PC-9 (cell line): ENCODE measurements at regions not wholly inside any gene's neighbourhood (a gene's known extent, or its start where the extent isn't known, plus 50 kb on each side); places are given as distances from the start of the nearest gene placed in this dataset.

ENCODE experiments used
- BruUV-seq: library from RNA; stranded (reverse); fragments of 400-500 nt; replicated peaks from 2 replicates; lab custom pipeline; 2021; lab: Mats Ljungman, UMichigan
- CTCF ChIA-PET: fragments of 300-600 bp; sonication (Branson Sonifier 250); formaldehyde crosslinking; loops from one replicate; lab custom pipeline; 2022; ENCODE audit warnings: antibody characterized with exemption; lab: Charles Lee
- POLR2A ChIA-PET: fragments of 300-600 bp; sonication (Branson Sonifier 250); formaldehyde crosslinking; loops from one replicate; lab custom pipeline; 2022; ENCODE audit warnings: antibody characterized with exemption; ENCODE audit not compliant: unreplicated experiment; lab: Charles Lee
- DNase-seq, 2 experiments: peaks; one replicate each; pipeline versions ENCODE4 v3.0.0 to v3.0.0-alpha.2; 2015 to 2022; ENCODE audit warnings: mixed read lengths in 1 of 2
- H2AFZ ChIP-seq: fragments of 200-600 bp; sonication (generic); 2 replicates; pipeline ENCODE4 v1.8.1; 2017; ENCODE audit warnings: antibody characterized with exemption
- H3F3A ChIP-seq: fragments of 200-600 bp; sonication (generic); 2 replicates; pipeline ENCODE4 v1.8.1; 2017; ENCODE audit warnings: antibody characterized with exemption, mild to moderate bottlenecking, low read depth; ENCODE audit not compliant: insufficient read depth
- H3K27ac ChIP-seq: fragments of 200-600 bp; sonication (generic); 2 replicates; pipeline ENCODE4 v1.6.1; 2016; ENCODE audit warnings: mixed run types
- H3K27me3 ChIP-seq: fragments of 200-600 bp; sonication (generic); 2 replicates; pipeline ENCODE4 v1.6.1; 2016; ENCODE audit warnings: low read depth, mixed run types; ENCODE audit not compliant: insufficient read depth
- H3K36me3 ChIP-seq: fragments of 200-600 bp; sonication (generic); 2 replicates; pipeline ENCODE4 v1.6.1; 2016; ENCODE audit warnings: low read depth, mixed run types
- H3K4me1 ChIP-seq: fragments of 200-600 bp; sonication (generic); replicated peaks from 2 replicates; pipeline ENCODE4 v1.6.1; 2016; ENCODE audit warnings: mixed run types; ENCODE audit not compliant: insufficient read depth
- H3K4me2 ChIP-seq: fragments of 200-600 bp; sonication (generic); 2 replicates; pipeline ENCODE4 v1.6.1; 2017; ENCODE audit warnings: mixed run types
- H3K4me3 ChIP-seq: fragments of 200-600 bp; sonication (generic); 2 replicates; pipeline ENCODE4 v1.6.1; 2016; ENCODE audit warnings: mixed run types
- H3K79me2 ChIP-seq: fragments of 200-600 bp; sonication (generic); 2 replicates; pipeline ENCODE4 v1.6.1; 2017; ENCODE audit warnings: low read depth, mixed run types
- H3K9me2 ChIP-seq: fragments of 200-600 bp; sonication (generic); 2 replicates; pipeline ENCODE4 v1.8.1; 2017; ENCODE audit warnings: mild to moderate bottlenecking; ENCODE audit not compliant: insufficient read depth
- H3K9me3 ChIP-seq: fragments of 200-600 bp; sonication (generic); 2 replicates; pipeline ENCODE4 v1.8.1; 2016; ENCODE audit warnings: low read depth; ENCODE audit not compliant: insufficient read depth
- H4K20me1 ChIP-seq: fragments of 200-600 bp; sonication (generic); 2 replicates; pipeline ENCODE4 v1.8.1; 2017; ENCODE audit not compliant: insufficient read depth
- CTCF ChIP-seq: fragments of 200-600 bp; sonication (generic); conservative IDR thresholded peaks from 2 replicates; pipeline ENCODE4 v1.6.1; 2017; ENCODE audit warnings: mixed run types, antibody characterized with exemption, mild to moderate bottlenecking, moderate library complexity
- EZH2 ChIP-seq: fragments of 200-600 bp; sonication (generic); IDR thresholded peaks from 2 replicates; pipeline ENCODE4 v1.8.0; 2017; ENCODE audit warnings: antibody characterized with exemption, low read depth
- intact Hi-C: fragments of 100-400 bp; cut with micrococcal nuclease; formaldehyde crosslinking; loops from one replicate; pipeline ENCODE4 v1.10.0; 2022; ENCODE audit not compliant: unreplicated experiment

GRCh38 chr7:91801331-91801983 is 79.0 kb downstream of the MTERF1 start:
- no peak for DNase-seq
- Histone ChIP-seq H2AFZ (no peak overlapping the region), H3K9me2 (no peaks in the 10 kb centered on the region; the same call in 1 of the 2 replicates), H3K36me3 (no peaks in the 10 kb centered on the region), H3K9me3 (no peaks in the 10 kb centered on the region), H3K4me2 (no peak overlapping the region), H3K79me2 (no peaks in the 10 kb centered on the region), H3K4me3 (no peak overlapping the region), H3K27me3 (no peaks in the 10 kb centered on the region), H3K4me1 (no peaks in the 10 kb centered on the region), H4K20me1 (no peaks in the 10 kb centered on the region), H3F3A (no peaks in the 10 kb centered on the region), H3K27ac (no peak overlapping the region)
- TF ChIP-seq EZH2 (no peak), CTCF (no peak)
- no TSS peak for BruUV-seq
- CTCF ChIA-PET = no interaction called here
- intact Hi-C loops = no loop called here
- POLR2A ChIA-PET = no interaction called here

GRCh38 chr7:91811236-91811635 is 69.3 kb downstream of the MTERF1 start:
- H3K27me3 ChIP-seq = no peaks in the 10 kb centered on the region
- no peaks in the 10 kb centered on the region for H3K36me3 ChIP-seq
- no peaks in the 10 kb centered on the region for H3F3A ChIP-seq
- TF ChIP-seq EZH2 (no peak), CTCF (no peak)
- POLR2A ChIA-PET = no interaction called here
- CTCF ChIA-PET = no interaction called here
- no TSS peak for BruUV-seq
- no peak overlapping the region for H3K4me3 ChIP-seq
- no peak overlapping the region for H3K27ac ChIP-seq
- no peak overlapping the region for H3K4me2 ChIP-seq
- H3K9me2 ChIP-seq = no peaks in the 10 kb centered on the region
- intact Hi-C loops = no loop called here
- no peak overlapping the region for H2AFZ ChIP-seq
- DNase-seq = no peak
- no peaks in the 10 kb centered on the region for H4K20me1 ChIP-seq
- no peaks in the 10 kb centered on the region for H3K79me2 ChIP-seq
- H3K9me3 ChIP-seq = no peaks in the 10 kb centered on the region
- no peaks in the 10 kb centered on the region for H3K4me1 ChIP-seq

GRCh38 chr7:91811641-91812040 is 68.9 kb downstream of the MTERF1 start:
- Histone ChIP-seq H2AFZ (no peak overlapping the region), H3K9me3 (no peaks in the 10 kb centered on the region), H3K27ac (no peak overlapping the region), H3F3A (no peaks in the 10 kb centered on the region), H3K4me1 (no peaks in the 10 kb centered on the region), H3K36me3 (no peaks in the 10 kb centered on the region), H3K9me2 (no peaks in the 10 kb centered on the region), H3K4me3 (no peak overlapping the region), H4K20me1 (no peaks in the 10 kb centered on the region), H3K79me2 (no peaks in the 10 kb centered on the region), H3K27me3 (no peaks in the 10 kb centered on the region), H3K4me2 (no peak overlapping the region)
- CTCF ChIA-PET = no interaction called here
- BruUV-seq = no TSS peak
- POLR2A ChIA-PET = no interaction called here
- intact Hi-C loops = no loop called here
- no peak for DNase-seq
- TF ChIP-seq CTCF (no peak), EZH2 (no peak)
